NCI-H524 treated with DMSO at 0.1 percent for 48 hours (cell line): ENCODE measurements at regions not wholly inside any gene's neighbourhood (a gene's known extent, or its start where the extent isn't known, plus 50 kb on each side); places are given as distances from the start of the nearest gene placed in this dataset.

Source experiments
- DNase-seq: peaks from one replicate; lab custom pipeline; 2025; lab: John Stamatoyannopoulos, UW

- DNase-seq: no peak
Measured at GRCh38 chr12:97093187-97093683, 186.2 kb downstream of the NEDD1 start.

GRCh38 chr12:97097734-97098133 lies 190.7 kb downstream of the NEDD1 start:
- no peak for DNase-seq

- no peak for DNase-seq
Measured at GRCh38 chr12:97109441-97109840, 202.4 kb downstream of the NEDD1 start.

GRCh38 chr12:97112136-97112535 lies 205.1 kb downstream of the NEDD1 start:
- no peak for DNase-seq

- no peak for DNase-seq
Measured at GRCh38 chr12:97118796-97119375, 211.8 kb downstream of the NEDD1 start.

GRCh38 chr12:97127061-97127460 lies 220.0 kb downstream of the NEDD1 start:
- DNase-seq: peak; percentile 37

GRCh38 chr12:97131220-97131981 lies 224.3 kb downstream of the NEDD1 start:
- no peak for DNase-seq

GRCh38 chr12:97132270-97132669 lies 225.2 kb downstream of the NEDD1 start:
- DNase-seq: no peak

- DNase-seq: no peak
Measured at GRCh38 chr12:97134495-97134894, 227.4 kb downstream of the NEDD1 start.

GRCh38 chr12:97140355-97140754 lies 233.3 kb downstream of the NEDD1 start:
- no peak for DNase-seq

GRCh38 chr12:97142737-97143410 lies 235.8 kb downstream of the NEDD1 start:
- no peak for DNase-seq

- DNase-seq: peak; percentile 13
Measured at GRCh38 chr12:97148941-97149559, 242.0 kb downstream of the NEDD1 start.

- DNase-seq: no peak
Measured at GRCh38 chr12:97151481-97151880, 244.4 kb downstream of the NEDD1 start.

GRCh38 chr12:97159377-97159776 lies 252.3 kb downstream of the NEDD1 start:
- no peak for DNase-seq

GRCh38 chr12:97160277-97160676 lies 253.2 kb downstream of the NEDD1 start:
- no peak for DNase-seq

- no peak for DNase-seq
Measured at GRCh38 chr12:97162173-97162572, 255.1 kb downstream of the NEDD1 start.

- DNase-seq: no peak
Measured at GRCh38 chr12:97164936-97165335, 257.9 kb downstream of the NEDD1 start.

GRCh38 chr12:97167598-97167997 lies 260.5 kb downstream of the NEDD1 start:
- no peak for DNase-seq

GRCh38 chr12:97168804-97169203 lies 261.7 kb downstream of the NEDD1 start:
- no peak for DNase-seq

- peak; percentile 8 for DNase-seq
Measured at GRCh38 chr12:97169889-97170567, 263.0 kb downstream of the NEDD1 start.

GRCh38 chr12:97173688-97174410 lies 266.8 kb downstream of the NEDD1 start:
- DNase-seq: no peak
